ENCODE measurements at regions not wholly inside any gene's neighbourhood (a gene's known extent, or its start where the extent isn't known, plus 50 kb on each side); places are given as distances from the start of the nearest gene placed in this dataset.

- Histone ChIP-seq H3K9me1 (ENCODE audit: insufficient read depth, low read length) (no peaks in the 10 kb centered on the region), H4K8ac (ENCODE audit: low read depth in 2 of 2, low read length in 2 of 2) (no peak overlapping the region), H3K4me1 (ENCODE audit: control insufficient read depth, insufficient read depth, low read length) (no peaks in the 10 kb centered on the region), H3K27me3 (ENCODE audit: control insufficient read depth, insufficient read depth, low read length) (no peaks in the 10 kb centered on the region), H3K18ac (ENCODE audit: low read depth, low read length) (no peak overlapping the region), H3K9ac (ENCODE audit: low read depth, low read length) (no peak overlapping the region), H3K23ac (ENCODE audit: low read depth, low read length) (no peak overlapping the region), H3K79me1 (ENCODE audit: low read depth in 1 of 2, low read length in 2 of 2) (no peaks in the 10 kb centered on the region), H3K4me2 (ENCODE audit: low read depth, low read length) (no peak overlapping the region), H3K27ac (ENCODE audit: insufficient read depth, low read length) (no peak overlapping the region), H2BK120ac (ENCODE audit: low read depth, low read length) (no peak overlapping the region), H2BK15ac (ENCODE audit: low read depth, low read length) (no peak overlapping the region), H3K14ac (replicated peaks; ENCODE audit: low read depth, low read length) (no peak overlapping the region), H2AK5ac (ENCODE audit: low read depth, low read length) (no peak overlapping the region), H2AK9ac (replicated peaks; ENCODE audit: low read depth, low read length, poor library complexity) (no peak overlapping the region), H2BK5ac (ENCODE audit: low read depth, low read length, poor library complexity, severe bottlenecking) (no peak overlapping the region), H4K20me1 (ENCODE audit: insufficient read depth, low read length) (no peaks in the 10 kb centered on the region), H4K5ac (ENCODE audit: low read depth, low read length) (no peak overlapping the region), H2AFZ (replicated peaks; ENCODE audit: low read length, poor library complexity) (no peak overlapping the region), H3K9me3 (ENCODE audit: control insufficient read depth, insufficient read depth, low read length) (peaks cover 53% of the 10 kb centered on the region), H2BK20ac (ENCODE audit: low read depth, low read length) (no peak overlapping the region), H3K56ac (ENCODE audit: extremely low read depth, insufficient read depth, low read length) (no peak overlapping the region), H4K91ac (ENCODE audit: insufficient read depth, low read depth, low read length) (no peak overlapping the region), H3K4me3 (ENCODE audit: insufficient read depth, low read depth, low read length) (no peak overlapping the region), H3K4ac (ENCODE audit: low read depth, low read length) (no peak overlapping the region), H3K36me3 (ENCODE audit: control insufficient read depth, insufficient read depth, low read length) (no peaks in the 10 kb centered on the region)
- TF ChIP-seq SMC3 (IDR thresholded peaks at IDR 0.05; ENCODE audit: low read depth, low read length) (no peak), POLR2A (IDR thresholded peaks at IDR 0.05; ENCODE audit: low read depth, low read length) (no peak), MXI1 (IDR thresholded peaks at IDR 0.05; ENCODE audit: borderline replicate concordance, low read depth, low read length) (no peak), FOS (IDR thresholded peaks at IDR 0.05; ENCODE audit: low read depth, low read length) (no peak), CHD1 (IDR thresholded peaks at IDR 0.05; ENCODE audit: low read depth, low read length) (no peak), NFE2L2 (IDR thresholded peaks at IDR 0.05; ENCODE audit: low read depth, low read length) (no peak), BHLHE40 (IDR thresholded peaks at IDR 0.05; ENCODE audit: low read depth, low read length) (no peak), RFX5 (IDR thresholded peaks at IDR 0.05; ENCODE audit: low read depth, low read length) (no peak), MAZ (IDR thresholded peaks at IDR 0.05; ENCODE audit: borderline replicate concordance, low read depth, low read length) (no peak), CEBPB (IDR thresholded peaks at IDR 0.05; ENCODE audit: low read depth, low read length) (no peak), MAFK (IDR thresholded peaks at IDR 0.05; ENCODE audit: low read depth, low read length) (no peak), RAD21 (IDR thresholded peaks at IDR 0.05; ENCODE audit: low read length) (no peak), CTCF (conservative IDR thresholded peaks at IDR 0.05; ENCODE audit: low read depth, low read length) (no peak), USF2 (IDR thresholded peaks at IDR 0.05; ENCODE audit: low read depth, low read length) (no peak), RCOR1 (IDR thresholded peaks at IDR 0.05; ENCODE audit: insufficient replicate concordance, low read length) (no peak)
- DNase-seq = no peak
- no peak for ATAC-seq (ENCODE audit: low read depth)
- WGBS, 2 experiments (ENCODE audit: extremely low coverage in 2 of 2, insufficient read length in 1 of 2) = 75% methylated on average over 7 of the region's 14 CpGs; no CpG with 5 or more reads in 1 of the 2 experiments
- dilution Hi-C loops (cut with HindIII; ENCODE audit: low sequenced_read_pairs, unreplicated experiment) = no loop called here
- intact Hi-C loops (cut with micrococcal nuclease) = no loop called here
- no TSS peak for BruUV-seq (replicated peaks)
- ChIA-PET POLR2A (ENCODE audit: unreplicated experiment) (no interaction called here), CTCF (no interaction called here)
- in situ Hi-C loops (cut with MboI; ENCODE audit: low sequenced_read_pairs) = no loop called here
These were observed 847.3 kb downstream of the BRD1 start for GRCh38 chr22:48980409-48980808.

All from IMR-90 (cell line).